Brain microvascular endothelial cell (primary cell): ENCODE measurements at regions not wholly inside any gene's neighbourhood (a gene's known extent, or its start where the extent isn't known, plus 50 kb on each side); places are given as distances from the start of the nearest gene placed in this dataset.

Experiments
- DNase-seq: peaks from one replicate; pipeline ENCODE4 v3.0.0-alpha.2; 2020
- H3K27ac ChIP-seq: fragments of 250-450 bp; sonication (Bioruptor Pico); 2 replicates; pipeline ENCODE4 v1.5.1; 2020; ENCODE audit warnings: mild to moderate bottlenecking, moderate library complexity
- H3K27me3 ChIP-seq: fragments of 250-450 bp; sonication (Bioruptor Pico); replicated peaks from 2 replicates; pipeline ENCODE4 v1.5.1; 2020; ENCODE audit warnings: mild to moderate bottlenecking
- H3K36me3 ChIP-seq: fragments of 250-450 bp; sonication (Bioruptor Pico); replicated peaks from 2 replicates; pipeline ENCODE4 v1.5.1; 2020; ENCODE audit warnings: mild to moderate bottlenecking
- H3K4me3 ChIP-seq: 2 replicates; pipeline ENCODE4 v1.5.1; 2011; ENCODE audit warnings: low read depth, mild to moderate bottlenecking, control low read depth, low read length, moderate library complexity
- in situ Hi-C: cut with HindIII; loops from 2 replicates; pipeline ENCODE4 v1.10.0; 2017; ENCODE audit warnings: low sequenced_read_pairs, low pct_ligation_motif_present
- TF ChIP-seq, protein P1 (sequence below): IDR thresholded peaks from 2 replicates; pipeline ENCODE4 v1.5.1; 2011; ENCODE audit warnings: low read depth, mild to moderate bottlenecking, moderate library complexity, low read length, control low read depth, inconsistent platforms; ENCODE audit errors: missing control alignments

DNA sequence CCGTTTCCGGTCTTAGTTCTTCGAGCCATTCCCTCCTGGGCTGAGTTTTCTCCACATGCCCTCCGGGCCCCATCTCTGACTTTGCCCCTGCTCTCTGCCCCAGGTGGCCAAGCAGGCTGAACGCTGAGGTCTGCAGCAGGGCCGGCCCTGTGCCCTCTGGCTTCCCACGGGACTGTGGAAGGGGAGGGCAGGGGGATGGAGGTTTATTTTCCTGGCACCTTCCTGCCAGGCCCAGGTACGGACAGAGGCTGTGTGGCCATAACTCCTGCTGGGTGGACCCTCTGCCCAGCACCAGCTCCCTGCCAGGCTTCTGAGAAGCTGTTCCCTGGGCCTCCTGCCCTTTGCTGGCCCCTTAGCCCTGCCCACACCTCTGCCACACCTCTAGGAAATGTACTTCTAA lies 164.0 kb downstream of the TFCP2L1 start:
- in situ Hi-C loops: no loop called here

DNA sequence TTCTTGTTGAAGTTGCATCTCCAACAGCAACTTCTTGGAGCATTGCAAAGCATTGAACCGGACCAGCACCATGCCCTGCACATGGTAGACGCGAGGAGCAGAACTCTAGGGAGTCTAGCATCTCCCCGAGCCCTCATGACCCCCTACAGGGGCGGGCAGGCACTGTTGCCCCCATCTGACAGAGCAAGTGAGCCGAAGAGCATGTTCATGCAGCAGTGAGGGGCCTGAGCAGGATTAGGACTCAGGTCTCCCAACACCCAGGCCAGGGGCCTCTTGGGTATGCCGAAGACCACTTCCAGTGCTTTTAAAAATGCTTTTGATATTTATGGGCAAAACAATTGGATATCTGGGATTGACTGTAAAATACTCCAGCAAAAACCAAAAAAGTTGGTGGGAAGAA lies 163.3 kb downstream of the TFCP2L1 start:
- Histone ChIP-seq H3K4me3 (no peak overlapping the region), H3K27ac (no peak overlapping the region), H3K27me3 (no peaks in the 10 kb centered on the region), H3K36me3 (no peaks in the 10 kb centered on the region)
- TF ChIP-seq, protein P1, sequence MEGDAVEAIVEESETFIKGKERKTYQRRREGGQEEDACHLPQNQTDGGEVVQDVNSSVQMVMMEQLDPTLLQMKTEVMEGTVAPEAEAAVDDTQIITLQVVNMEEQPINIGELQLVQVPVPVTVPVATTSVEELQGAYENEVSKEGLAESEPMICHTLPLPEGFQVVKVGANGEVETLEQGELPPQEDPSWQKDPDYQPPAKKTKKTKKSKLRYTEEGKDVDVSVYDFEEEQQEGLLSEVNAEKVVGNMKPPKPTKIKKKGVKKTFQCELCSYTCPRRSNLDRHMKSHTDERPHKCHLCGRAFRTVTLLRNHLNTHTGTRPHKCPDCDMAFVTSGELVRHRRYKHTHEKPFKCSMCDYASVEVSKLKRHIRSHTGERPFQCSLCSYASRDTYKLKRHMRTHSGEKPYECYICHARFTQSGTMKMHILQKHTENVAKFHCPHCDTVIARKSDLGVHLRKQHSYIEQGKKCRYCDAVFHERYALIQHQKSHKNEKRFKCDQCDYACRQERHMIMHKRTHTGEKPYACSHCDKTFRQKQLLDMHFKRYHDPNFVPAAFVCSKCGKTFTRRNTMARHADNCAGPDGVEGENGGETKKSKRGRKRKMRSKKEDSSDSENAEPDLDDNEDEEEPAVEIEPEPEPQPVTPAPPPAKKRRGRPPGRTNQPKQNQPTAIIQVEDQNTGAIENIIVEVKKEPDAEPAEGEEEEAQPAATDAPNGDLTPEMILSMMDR: no peak
- DNase-seq: no peak
- in situ Hi-C loops: no loop called here

More for the DNA sequence above, 164.0 kb downstream of the TFCP2L1 start:
- H3K36me3 ChIP-seq: no peaks in the 10 kb centered on the region
- no peak for DNase-seq
- no peak overlapping the region for H3K27ac ChIP-seq
- TF ChIP-seq, protein P1: no peak
- no peak overlapping the region for H3K4me3 ChIP-seq
- no peaks in the 10 kb centered on the region for H3K27me3 ChIP-seq

DNA sequence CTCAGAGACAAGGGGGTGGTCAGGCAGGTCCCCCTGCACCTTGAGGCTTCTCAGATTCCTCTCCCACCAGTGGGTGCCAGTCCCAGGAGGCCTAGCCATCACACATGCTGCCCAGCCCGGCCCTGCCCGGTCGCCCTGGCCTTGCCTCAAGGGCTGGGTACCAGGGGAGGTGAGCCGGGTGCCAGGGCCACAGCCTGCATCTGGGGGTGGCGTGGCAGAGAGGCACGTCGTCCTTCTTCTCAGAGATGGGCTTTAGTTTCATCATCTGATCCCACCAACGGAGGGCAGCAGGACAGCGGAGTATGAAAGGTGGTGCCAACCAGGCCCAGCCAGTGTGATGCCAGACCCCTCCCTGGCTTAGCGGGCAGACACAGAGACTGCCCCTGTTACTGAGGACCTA lies 161.7 kb downstream of the TFCP2L1 start:
- H3K4me3 ChIP-seq: no peak overlapping the region
- no peaks in the 10 kb centered on the region for H3K36me3 ChIP-seq
- TF ChIP-seq, protein P1: no peak
- H3K27me3 ChIP-seq: no peaks in the 10 kb centered on the region
- in situ Hi-C loops: no loop called here
- DNase-seq: no peak
- no peak overlapping the region for H3K27ac ChIP-seq

DNA sequence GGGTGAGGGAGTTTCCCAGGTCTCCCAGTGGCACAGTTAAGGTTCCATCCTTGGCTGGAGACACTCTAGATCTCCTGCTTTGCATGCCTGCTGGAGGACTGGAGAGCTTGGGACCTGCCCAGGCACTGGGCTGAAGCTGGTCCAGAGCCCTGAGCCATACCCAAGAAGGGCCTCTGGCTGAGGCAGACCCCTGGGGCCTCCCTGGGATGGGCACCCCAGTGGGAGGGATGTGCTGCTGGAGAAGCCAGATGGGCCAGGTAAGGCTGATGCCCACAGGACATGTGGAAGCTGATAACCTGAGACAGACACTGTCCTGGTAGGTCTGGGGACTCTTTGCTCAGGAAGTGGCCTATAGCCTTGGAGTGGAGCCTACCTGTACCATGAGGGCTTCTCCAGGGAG lies 160.7 kb downstream of the TFCP2L1 start:
- H3K27me3 ChIP-seq: no peaks in the 10 kb centered on the region
- TF ChIP-seq, protein P1: no peak
- in situ Hi-C loops: no loop called here
- no peak overlapping the region for H3K27ac ChIP-seq
- H3K36me3 ChIP-seq: no peaks in the 10 kb centered on the region
- H3K4me3 ChIP-seq: no peak overlapping the region
- DNase-seq: no peak

DNA sequence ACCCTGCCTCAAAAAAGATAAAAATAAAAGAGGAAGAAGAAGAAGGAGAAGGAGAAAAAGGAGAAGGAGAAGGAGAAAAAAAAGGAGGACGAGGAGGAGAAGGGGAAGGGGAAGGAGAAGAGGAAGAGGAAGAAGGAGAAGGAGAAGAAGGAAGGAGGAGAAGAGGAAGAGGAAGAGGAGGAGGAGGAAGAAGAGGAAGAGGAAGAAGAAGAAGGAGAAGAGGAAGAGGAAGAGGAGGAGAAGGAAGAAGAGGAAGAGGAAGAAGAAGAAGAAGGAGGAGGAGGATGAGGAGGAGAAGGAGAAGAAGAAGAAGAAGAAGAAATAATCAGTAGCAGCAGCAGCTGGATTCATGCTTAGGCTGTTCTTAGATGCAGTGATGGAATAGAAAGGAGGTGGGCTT lies 159.7 kb downstream of the TFCP2L1 start:
- DNase-seq: no peak
- TF ChIP-seq, protein P1: no peak
- in situ Hi-C loops: no loop called here
- Histone ChIP-seq H3K27me3 (no peaks in the 10 kb centered on the region), H3K27ac (no peak overlapping the region), H3K4me3 (no peak overlapping the region), H3K36me3 (no peaks in the 10 kb centered on the region)
